GM23338 (cell line): ENCODE measurements at regions not wholly inside any gene's neighbourhood (a gene's known extent, or its start where the extent isn't known, plus 50 kb on each side); places are given as distances from the start of the nearest gene placed in this dataset.

Experiments
- ATAC-seq: fragments of 200-7000 bp; cut with Tn5 transposase; 3 replicates; pipeline ENCODE4 v1.9.1; 2020
- DNase-seq: peaks from one replicate; pipeline ENCODE4 v3.0.0-alpha.2; 2015; ENCODE audit warnings: low spot score
- H2AFZ ChIP-seq: fragments of 200-600 bp; sonication (generic); 2 replicates; pipeline ENCODE4 v1.8.0; 2016; ENCODE audit warnings: antibody characterized with exemption, mild to moderate bottlenecking, moderate library complexity
- H3F3A ChIP-seq: fragments of 200-600 bp; sonication (generic); replicated peaks from 2 replicates; pipeline ENCODE4 v1.8.0; 2017; ENCODE audit warnings: antibody characterized with exemption, mixed run types, low read depth
- H3K27ac ChIP-seq: fragments of 200-600 bp; sonication (generic); 2 replicates; pipeline ENCODE4 v1.6.1; 2016; ENCODE audit warnings: low read depth
- H3K27me3 ChIP-seq: fragments of 200-600 bp; sonication (generic); 2 replicates; pipeline ENCODE4 v1.8.0; 2016; ENCODE audit warnings: mild to moderate bottlenecking, mixed run types, moderate library complexity; ENCODE audit not compliant: insufficient read depth
- H3K36me3 ChIP-seq: fragments of 200-600 bp; sonication (generic); 2 replicates; pipeline ENCODE4 v1.8.0; 2016; ENCODE audit warnings: mild to moderate bottlenecking; ENCODE audit not compliant: insufficient read depth
- H3K4me1 ChIP-seq: fragments of 200-600 bp; sonication (generic); 2 replicates; pipeline ENCODE4 v1.8.0; 2016; ENCODE audit warnings: mild to moderate bottlenecking, moderate library complexity; ENCODE audit not compliant: insufficient read depth
- H3K4me2 ChIP-seq: fragments of 200-600 bp; sonication (generic); 2 replicates; pipeline ENCODE4 v1.7.1; 2017; ENCODE audit warnings: mixed run types
- H3K4me3 ChIP-seq: fragments of 200-600 bp; sonication (generic); 2 replicates; pipeline ENCODE4 v1.6.1; 2016; ENCODE audit warnings: mixed run types
- H3K79me2 ChIP-seq: fragments of 200-600 bp; sonication (generic); replicated peaks from 2 replicates; pipeline ENCODE4 v1.8.0; 2017; ENCODE audit warnings: mild to moderate bottlenecking; ENCODE audit not compliant: insufficient read depth
- H3K9me2 ChIP-seq: fragments of 200-600 bp; sonication (generic); 2 replicates; pipeline ENCODE4 v1.8.0; 2017; ENCODE audit not compliant: insufficient read depth
- H4K20me1 ChIP-seq: fragments of 200-600 bp; sonication (generic); replicated peaks from 2 replicates; pipeline ENCODE4 v1.8.0; 2017; ENCODE audit warnings: mild to moderate bottlenecking; ENCODE audit not compliant: insufficient read depth
- H3K27ac Mint-ChIP-seq: 2 replicates; pipeline ENCODE4 v1.8.0; 2020; ENCODE audit warnings: inconsistent platforms, mild to moderate bottlenecking, moderate library complexity, mixed read lengths
- H3K27me3 Mint-ChIP-seq: 3 replicates; pipeline ENCODE4 v1.8.0; 2022; ENCODE audit warnings: low read depth, mild to moderate bottlenecking, moderate library complexity, mixed read lengths, inconsistent platforms; ENCODE audit not compliant: insufficient read depth, poor library complexity
- H3K36me3 Mint-ChIP-seq: 3 replicates; pipeline ENCODE4 v1.8.0; 2021; ENCODE audit warnings: low read depth, mild to moderate bottlenecking, inconsistent platforms, moderate library complexity, mixed read lengths
- H3K4me1 Mint-ChIP-seq: 3 replicates; pipeline ENCODE4 v1.8.0; 2020; ENCODE audit warnings: mild to moderate bottlenecking, inconsistent platforms, mixed read lengths
- H3K4me3 Mint-ChIP-seq: 3 replicates; pipeline ENCODE4 v1.8.0; 2021; ENCODE audit warnings: moderate library complexity, mild to moderate bottlenecking, inconsistent platforms, mixed read lengths
- H3K9me3 Mint-ChIP-seq: 3 replicates; pipeline ENCODE4 v1.8.0; 2020; ENCODE audit warnings: moderate library complexity, mild to moderate bottlenecking, inconsistent platforms, mixed read lengths
- CREB1 ChIP-seq: fragments of 250-450 bp; sonication (Bioruptor Pico); IDR thresholded peaks from 2 replicates; pipeline ENCODE4 v1.5.0; 2020; ENCODE audit warnings: low read depth, mild to moderate bottlenecking, moderate library complexity
- EZH2 ChIP-seq: fragments of 200-600 bp; sonication (generic); IDR thresholded peaks from one replicate; pipeline ENCODE4 v1.8.0; 2017; ENCODE audit warnings: antibody characterized with exemption, mild to moderate bottlenecking, low read depth; ENCODE audit not compliant: unreplicated experiment
- EZH2phosphoT487 ChIP-seq: fragments of 200-600 bp; sonication (generic); IDR thresholded peaks from one replicate; pipeline ENCODE4 v1.8.1; 2018; ENCODE audit warnings: antibody characterized with exemption; ENCODE audit not compliant: unreplicated experiment
- JUNB ChIP-seq: IDR thresholded peaks from one replicate; pipeline ENCODE4 v1.6.1; 2016; ENCODE audit warnings: antibody characterized with exemption; ENCODE audit not compliant: unreplicated experiment
- NANOG ChIP-seq: IDR thresholded peaks from 2 replicates; pipeline ENCODE4 v1.6.1; 2016; ENCODE audit warnings: antibody characterized with exemption, borderline replicate concordance
- POLR2AphosphoS5 ChIP-seq: IDR thresholded peaks from 2 replicates; pipeline ENCODE4 v1.6.1; 2016; ENCODE audit warnings: antibody characterized with exemption, low read depth
- REST ChIP-seq: IDR thresholded peaks from one replicate; pipeline ENCODE4 v1.6.1; 2018; ENCODE audit warnings: antibody characterized with exemption; ENCODE audit not compliant: unreplicated experiment
- STAT1 ChIP-seq: IDR thresholded peaks from one replicate; pipeline ENCODE4 v1.6.1; 2016; ENCODE audit warnings: antibody characterized with exemption; ENCODE audit not compliant: unreplicated experiment
- ZNF114 ChIP-seq: fragments of 250-450 bp; sonication (Bioruptor Pico); IDR thresholded peaks from 2 replicates; pipeline ENCODE4 v1.5.0; 2020; ENCODE audit warnings: mild to moderate bottlenecking, moderate library complexity
- ZNF331 ChIP-seq: fragments of 250-450 bp; sonication (Bioruptor Pico); IDR thresholded peaks from 2 replicates; pipeline ENCODE4 v1.5.0; 2020; ENCODE audit warnings: low read depth, mild to moderate bottlenecking, moderate library complexity
- TF ChIP-seq, protein P1 (sequence below), 2 experiments: fragments of 200-600 bp in 1 of 2; sonication (generic) in 1 of 2; conservative IDR thresholded peaks; 2 replicates each; pipeline versions ENCODE4 v1.5.1 to v1.6.1; 2016 to 2017; ENCODE audit warnings: antibody characterized with exemption in 2 of 2, low read depth in 2 of 2, mild to moderate bottlenecking in 2 of 2, moderate library complexity in 1 of 2
- TF ChIP-seq, protein P2 (sequence below): IDR thresholded peaks from 2 replicates; pipeline ENCODE4 v1.6.1; 2016; ENCODE audit warnings: antibody characterized with exemption

- H3K27ac Mint-ChIP-seq, result no peak overlapping the region
- H3K36me3 Mint-ChIP-seq, result no peaks in the 10 kb centered on the region
- Histone ChIP-seq H3K4me1 (no peaks in the 10 kb centered on the region), H4K20me1 (no peaks in the 10 kb centered on the region), H3K27me3 (no peaks in the 10 kb centered on the region), H3K9me2 (no peaks in the 10 kb centered on the region), H3K36me3 (no peaks in the 10 kb centered on the region), H3K4me3 (no peak overlapping the region), H2AFZ (no peak overlapping the region), H3K79me2 (no peaks in the 10 kb centered on the region), H3K4me2 (no peak overlapping the region), H3F3A (no peaks in the 10 kb centered on the region), H3K27ac (no peak overlapping the region)
- no peak overlapping the region for H3K4me3 Mint-ChIP-seq
- TF ChIP-seq NANOG, result no peak
- TF ChIP-seq, protein P1, sequence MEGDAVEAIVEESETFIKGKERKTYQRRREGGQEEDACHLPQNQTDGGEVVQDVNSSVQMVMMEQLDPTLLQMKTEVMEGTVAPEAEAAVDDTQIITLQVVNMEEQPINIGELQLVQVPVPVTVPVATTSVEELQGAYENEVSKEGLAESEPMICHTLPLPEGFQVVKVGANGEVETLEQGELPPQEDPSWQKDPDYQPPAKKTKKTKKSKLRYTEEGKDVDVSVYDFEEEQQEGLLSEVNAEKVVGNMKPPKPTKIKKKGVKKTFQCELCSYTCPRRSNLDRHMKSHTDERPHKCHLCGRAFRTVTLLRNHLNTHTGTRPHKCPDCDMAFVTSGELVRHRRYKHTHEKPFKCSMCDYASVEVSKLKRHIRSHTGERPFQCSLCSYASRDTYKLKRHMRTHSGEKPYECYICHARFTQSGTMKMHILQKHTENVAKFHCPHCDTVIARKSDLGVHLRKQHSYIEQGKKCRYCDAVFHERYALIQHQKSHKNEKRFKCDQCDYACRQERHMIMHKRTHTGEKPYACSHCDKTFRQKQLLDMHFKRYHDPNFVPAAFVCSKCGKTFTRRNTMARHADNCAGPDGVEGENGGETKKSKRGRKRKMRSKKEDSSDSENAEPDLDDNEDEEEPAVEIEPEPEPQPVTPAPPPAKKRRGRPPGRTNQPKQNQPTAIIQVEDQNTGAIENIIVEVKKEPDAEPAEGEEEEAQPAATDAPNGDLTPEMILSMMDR (conservative IDR thresholded peaks at IDR 0.05; ENCODE audit: low read depth in 2 of 2), result peak; percentile 45 to 72
- DNase-seq (peak; percentile 50), ATAC-seq (no peak)
- peaks cover 6% of the 10 kb centered on the region for H3K27me3 Mint-ChIP-seq
- no peaks in the 10 kb centered on the region for H3K4me1 Mint-ChIP-seq
- H3K9me3 Mint-ChIP-seq, result no peaks in the 10 kb centered on the region
These were observed 103.5 kb downstream of the RPE65 start for GRCh38 chr1:68346188-68346808.

DNA sequence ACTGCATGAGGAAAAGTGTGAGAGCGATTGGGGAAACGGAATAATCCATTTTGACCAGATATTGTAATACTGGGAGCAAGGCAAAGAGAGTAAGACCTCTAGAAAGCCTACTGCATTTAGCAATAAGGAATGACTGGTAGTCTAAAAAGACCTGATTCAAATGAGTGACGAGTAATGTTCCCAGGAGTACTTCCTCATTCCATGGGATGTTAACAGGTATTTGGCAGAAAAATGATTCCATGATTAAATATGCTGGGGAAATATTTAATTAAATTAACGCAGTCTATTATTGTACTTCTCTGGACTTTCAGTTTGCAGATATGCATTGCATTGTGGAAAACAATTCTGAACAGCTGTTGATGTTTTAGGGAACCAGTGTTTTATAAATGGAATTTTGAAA, 105.5 kb downstream of the RPE65 start:
- Mint-ChIP-seq H3K4me3 (no peak overlapping the region), H3K27ac (no peak overlapping the region), H3K36me3 (no peaks in the 10 kb centered on the region), H3K4me1 (no peaks in the 10 kb centered on the region), H3K27me3 (peaks cover 6% of the 10 kb centered on the region), H3K9me3 (no peaks in the 10 kb centered on the region)
- ATAC-seq, result no peak
- no peaks in the 10 kb centered on the region for H4K20me1 ChIP-seq
- no peak overlapping the region for H2AFZ ChIP-seq
- no peaks in the 10 kb centered on the region for H3F3A ChIP-seq
- no peaks in the 10 kb centered on the region for H3K27me3 ChIP-seq
- no peak overlapping the region for H3K4me3 ChIP-seq
- H3K4me2 ChIP-seq, result no peak overlapping the region
- no peaks in the 10 kb centered on the region for H3K4me1 ChIP-seq
- H3K27ac ChIP-seq, result no peak overlapping the region
- no peak for DNase-seq
- no peaks in the 10 kb centered on the region for H3K36me3 ChIP-seq
- H3K9me2 ChIP-seq, result no peaks in the 10 kb centered on the region
- H3K79me2 ChIP-seq, result no peaks in the 10 kb centered on the region
- TF ChIP-seq REST, result no peak
- no peak for TF ChIP-seq EZH2phosphoT487
- TF ChIP-seq JUNB, result no peak
- no peak for TF ChIP-seq ZNF114 (CRISPR knock-in tag)
- TF ChIP-seq POLR2AphosphoS5, result no peak
- TF ChIP-seq, protein P1 (conservative IDR thresholded peaks at IDR 0.05; ENCODE audit: low read depth in 2 of 2), result no peak
- TF ChIP-seq, protein P2, sequence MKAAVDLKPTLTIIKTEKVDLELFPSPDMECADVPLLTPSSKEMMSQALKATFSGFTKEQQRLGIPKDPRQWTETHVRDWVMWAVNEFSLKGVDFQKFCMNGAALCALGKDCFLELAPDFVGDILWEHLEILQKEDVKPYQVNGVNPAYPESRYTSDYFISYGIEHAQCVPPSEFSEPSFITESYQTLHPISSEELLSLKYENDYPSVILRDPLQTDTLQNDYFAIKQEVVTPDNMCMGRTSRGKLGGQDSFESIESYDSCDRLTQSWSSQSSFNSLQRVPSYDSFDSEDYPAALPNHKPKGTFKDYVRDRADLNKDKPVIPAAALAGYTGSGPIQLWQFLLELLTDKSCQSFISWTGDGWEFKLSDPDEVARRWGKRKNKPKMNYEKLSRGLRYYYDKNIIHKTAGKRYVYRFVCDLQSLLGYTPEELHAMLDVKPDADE, result no peak
- no peak for TF ChIP-seq EZH2
- TF ChIP-seq NANOG, result no peak
- TF ChIP-seq CREB1 (CRISPR knock-in tag), result no peak
- no peak for TF ChIP-seq STAT1
- TF ChIP-seq ZNF331, result no peak
